WTC11 (cell line): ENCODE measurements at regions not wholly inside any gene's neighbourhood (a gene's known extent, or its start where the extent isn't known, plus 50 kb on each side); places are given as distances from the start of the nearest gene placed in this dataset.

Source experiments
- ATAC-seq: fragments of 200-7000 bp; cut with Tn5 transposase; 2 replicates; pipeline ENCODE4 v1.10.0; 2021; ENCODE audit warnings: mild to moderate bottlenecking, moderate library complexity
- CTCF ChIA-PET: fragments of 300-600 bp; sonication (Branson Sonifier 250); formaldehyde crosslinking; loops from one replicate; lab custom pipeline; 2021; ENCODE audit warnings: antibody characterized with exemption; lab: Charles Lee
- POLR2A ChIA-PET: fragments of 350-600 bp; sonication (Branson Sonifier 250); formaldehyde crosslinking; loops from one replicate; lab custom pipeline; 2021; ENCODE audit warnings: antibody characterized with exemption; lab: Charles Lee
- DNase-seq: peaks from one replicate; pipeline ENCODE4 v3.0.0; 2021; ENCODE audit warnings: low spot score
- H3K27ac Mint-ChIP-seq: 2 replicates; pipeline ENCODE4 v1.8.0; 2021; ENCODE audit warnings: mixed read lengths
- H3K27me3 Mint-ChIP-seq: 2 replicates; pipeline ENCODE4 v1.8.0; 2021; ENCODE audit warnings: low read depth, mild to moderate bottlenecking, moderate library complexity, mixed read lengths
- H3K36me3 Mint-ChIP-seq: 2 replicates; pipeline ENCODE4 v1.8.0; 2021; ENCODE audit warnings: mixed read lengths
- H3K4me1 Mint-ChIP-seq: 2 replicates; pipeline ENCODE4 v1.8.0; 2022; ENCODE audit warnings: mixed read lengths
- H3K4me3 Mint-ChIP-seq: 2 replicates; pipeline ENCODE4 v1.8.0; 2021; ENCODE audit warnings: mild to moderate bottlenecking, moderate library complexity, mixed read lengths
- H3K9me3 Mint-ChIP-seq: 2 replicates; pipeline ENCODE4 v1.8.0; 2021; ENCODE audit warnings: mixed read lengths
- ESRRA ChIP-seq: sonication (generic); formaldehyde crosslinking; IDR thresholded peaks from 2 replicates; pipeline ENCODE4 v1.8.1; 2022; ENCODE audit warnings: mild to moderate bottlenecking, missing genetic modification reagents, borderline replicate concordance
- FOXP4 ChIP-seq: sonication (generic); formaldehyde crosslinking; IDR thresholded peaks from 2 replicates; pipeline ENCODE4 v1.8.0; 2022; ENCODE audit warnings: mild to moderate bottlenecking, missing genetic modification reagents
- JUN ChIP-seq: sonication (generic); formaldehyde crosslinking; IDR thresholded peaks from 2 replicates; pipeline ENCODE4 v1.8.0; 2023; ENCODE audit warnings: mild to moderate bottlenecking, missing genetic modification reagents
- KAT7 ChIP-seq: sonication (generic); formaldehyde crosslinking; IDR thresholded peaks from 2 replicates; pipeline ENCODE4 v1.8.1; 2023; ENCODE audit warnings: missing genetic modification reagents, mild to moderate bottlenecking, borderline replicate concordance
- NFE2L1 ChIP-seq: sonication (generic); formaldehyde crosslinking; IDR thresholded peaks from 2 replicates; pipeline ENCODE4 v1.8.1; 2023; ENCODE audit warnings: missing genetic modification reagents
- PREB ChIP-seq: sonication (generic); formaldehyde crosslinking; IDR thresholded peaks from 2 replicates; pipeline ENCODE4 v1.8.1; 2022; ENCODE audit warnings: mild to moderate bottlenecking, missing genetic modification reagents, moderate library complexity, borderline replicate concordance
- SOX15 ChIP-seq: fragments of 250-450 bp; sonication (Bioruptor Pico); IDR thresholded peaks from 2 replicates; pipeline ENCODE4 v1.9.0; 2021; ENCODE audit warnings: mild to moderate bottlenecking
- TEAD4 ChIP-seq: sonication (generic); formaldehyde crosslinking; IDR thresholded peaks from 2 replicates; pipeline ENCODE4 v1.8.0; 2022; ENCODE audit warnings: mild to moderate bottlenecking, missing genetic modification reagents
- ZBTB43 ChIP-seq: sonication (generic); formaldehyde crosslinking; IDR thresholded peaks from 2 replicates; pipeline ENCODE4 v1.8.1; 2023; ENCODE audit warnings: mild to moderate bottlenecking, missing genetic modification reagents
- ZMAT4 ChIP-seq: fragments of 250-450 bp; sonication (Bioruptor Pico); IDR thresholded peaks from 2 replicates; pipeline ENCODE4 v1.9.0; 2021; ENCODE audit warnings: mild to moderate bottlenecking
- ZNF219 ChIP-seq: sonication (generic); formaldehyde crosslinking; IDR thresholded peaks from 2 replicates; pipeline ENCODE4 v1.8.0; 2023; ENCODE audit warnings: missing genetic modification reagents, mild to moderate bottlenecking, borderline replicate concordance
- TF ChIP-seq, protein P1 (sequence below): sonication (generic); formaldehyde crosslinking; IDR thresholded peaks from 2 replicates; pipeline ENCODE4 v1.8.1; 2023; ENCODE audit warnings: mild to moderate bottlenecking, missing genetic modification reagents, moderate library complexity
- TF ChIP-seq, protein P2 (sequence below): sonication (generic); formaldehyde crosslinking; IDR thresholded peaks from 2 replicates; pipeline ENCODE4 v1.8.0; 2023; ENCODE audit warnings: missing genetic modification reagents, mild to moderate bottlenecking, borderline replicate concordance

DNA sequence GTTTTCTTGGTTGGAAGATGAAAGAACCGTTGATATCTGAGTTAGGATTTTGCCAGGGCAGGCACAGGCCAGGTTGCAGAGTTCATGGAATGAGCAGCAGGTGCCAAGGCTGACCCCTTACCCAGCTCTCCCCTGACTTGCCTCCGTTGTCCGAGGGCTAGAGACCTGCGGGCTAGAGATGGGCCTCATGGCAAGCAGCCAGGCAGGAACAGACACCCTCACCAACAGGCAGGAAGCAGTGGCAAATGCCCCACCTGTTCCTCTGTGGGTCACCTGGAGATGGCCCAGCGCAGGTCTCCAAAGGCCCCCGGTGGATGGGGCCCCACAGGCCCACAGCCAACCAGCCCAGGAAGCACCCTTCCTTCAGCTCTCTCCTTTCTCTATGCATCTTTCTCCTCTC is 186.7 kb upstream of the PMEPA1 start:
- peaks cover 22% of the 10 kb centered on the region for H3K4me1 Mint-ChIP-seq
- no peak overlapping the region for H3K27ac Mint-ChIP-seq
- no peak overlapping the region for H3K4me3 Mint-ChIP-seq
- ChIA-PET CTCF (no interaction called here), POLR2A (no interaction called here)
- TF ChIP-seq ZNF219 (CRISPR knock-in tag): no peak
- TF ChIP-seq, protein P1, sequence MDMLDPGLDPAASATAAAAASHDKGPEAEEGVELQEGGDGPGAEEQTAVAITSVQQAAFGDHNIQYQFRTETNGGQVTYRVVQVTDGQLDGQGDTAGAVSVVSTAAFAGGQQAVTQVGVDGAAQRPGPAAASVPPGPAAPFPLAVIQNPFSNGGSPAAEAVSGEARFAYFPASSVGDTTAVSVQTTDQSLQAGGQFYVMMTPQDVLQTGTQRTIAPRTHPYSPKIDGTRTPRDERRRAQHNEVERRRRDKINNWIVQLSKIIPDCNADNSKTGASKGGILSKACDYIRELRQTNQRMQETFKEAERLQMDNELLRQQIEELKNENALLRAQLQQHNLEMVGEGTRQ (CRISPR knock-in tag): no peak
- no peak for TF ChIP-seq ZBTB43 (CRISPR knock-in tag)
- TF ChIP-seq JUN (CRISPR knock-in tag): no peak
- no peak for TF ChIP-seq NFE2L1 (CRISPR knock-in tag)
- TF ChIP-seq SOX15 (CRISPR knock-in tag): no peak
- no peak for TF ChIP-seq TEAD4 (CRISPR knock-in tag)
- TF ChIP-seq ESRRA: no peak
- TF ChIP-seq ZMAT4: no peak
- no peak for TF ChIP-seq PREB (CRISPR knock-in tag)
- ATAC-seq (no peak), DNase-seq (no peak)
- H3K36me3 Mint-ChIP-seq: no peaks in the 10 kb centered on the region
- H3K27me3 Mint-ChIP-seq: no peaks in the 10 kb centered on the region; the same call in 1 of the 2 replicates
- no peaks in the 10 kb centered on the region for H3K9me3 Mint-ChIP-seq

DNA sequence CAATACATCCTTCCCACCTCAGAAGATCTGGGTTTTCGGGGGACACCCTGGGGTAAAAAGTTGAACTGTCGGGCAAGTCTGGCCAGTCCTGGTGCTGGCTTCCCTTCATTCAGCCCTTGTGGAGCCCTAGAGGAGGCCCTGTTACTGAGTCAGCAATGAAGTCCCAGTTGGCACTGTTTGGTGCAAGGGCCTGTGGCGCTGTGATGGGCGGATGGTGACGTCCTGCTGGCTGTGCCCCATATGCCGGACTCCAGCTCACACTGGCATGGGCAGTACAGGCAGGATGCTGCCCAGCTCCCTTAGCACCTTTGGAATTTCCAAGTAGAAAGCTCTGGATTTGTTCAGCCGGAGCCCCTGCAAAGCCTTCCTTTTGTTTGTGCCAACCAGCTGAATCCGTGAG is 186.2 kb upstream of the PMEPA1 start:
- Mint-ChIP-seq H3K4me1 (peaks cover 22% of the 10 kb centered on the region), H3K36me3 (no peaks in the 10 kb centered on the region), H3K27me3 (no peaks in the 10 kb centered on the region; the same call in 1 of the 2 replicates), H3K4me3 (no peak overlapping the region), H3K9me3 (no peaks in the 10 kb centered on the region), H3K27ac (no peak overlapping the region)
- ChIA-PET CTCF (no interaction called here), POLR2A (no interaction called here)
- TF ChIP-seq, protein P2, sequence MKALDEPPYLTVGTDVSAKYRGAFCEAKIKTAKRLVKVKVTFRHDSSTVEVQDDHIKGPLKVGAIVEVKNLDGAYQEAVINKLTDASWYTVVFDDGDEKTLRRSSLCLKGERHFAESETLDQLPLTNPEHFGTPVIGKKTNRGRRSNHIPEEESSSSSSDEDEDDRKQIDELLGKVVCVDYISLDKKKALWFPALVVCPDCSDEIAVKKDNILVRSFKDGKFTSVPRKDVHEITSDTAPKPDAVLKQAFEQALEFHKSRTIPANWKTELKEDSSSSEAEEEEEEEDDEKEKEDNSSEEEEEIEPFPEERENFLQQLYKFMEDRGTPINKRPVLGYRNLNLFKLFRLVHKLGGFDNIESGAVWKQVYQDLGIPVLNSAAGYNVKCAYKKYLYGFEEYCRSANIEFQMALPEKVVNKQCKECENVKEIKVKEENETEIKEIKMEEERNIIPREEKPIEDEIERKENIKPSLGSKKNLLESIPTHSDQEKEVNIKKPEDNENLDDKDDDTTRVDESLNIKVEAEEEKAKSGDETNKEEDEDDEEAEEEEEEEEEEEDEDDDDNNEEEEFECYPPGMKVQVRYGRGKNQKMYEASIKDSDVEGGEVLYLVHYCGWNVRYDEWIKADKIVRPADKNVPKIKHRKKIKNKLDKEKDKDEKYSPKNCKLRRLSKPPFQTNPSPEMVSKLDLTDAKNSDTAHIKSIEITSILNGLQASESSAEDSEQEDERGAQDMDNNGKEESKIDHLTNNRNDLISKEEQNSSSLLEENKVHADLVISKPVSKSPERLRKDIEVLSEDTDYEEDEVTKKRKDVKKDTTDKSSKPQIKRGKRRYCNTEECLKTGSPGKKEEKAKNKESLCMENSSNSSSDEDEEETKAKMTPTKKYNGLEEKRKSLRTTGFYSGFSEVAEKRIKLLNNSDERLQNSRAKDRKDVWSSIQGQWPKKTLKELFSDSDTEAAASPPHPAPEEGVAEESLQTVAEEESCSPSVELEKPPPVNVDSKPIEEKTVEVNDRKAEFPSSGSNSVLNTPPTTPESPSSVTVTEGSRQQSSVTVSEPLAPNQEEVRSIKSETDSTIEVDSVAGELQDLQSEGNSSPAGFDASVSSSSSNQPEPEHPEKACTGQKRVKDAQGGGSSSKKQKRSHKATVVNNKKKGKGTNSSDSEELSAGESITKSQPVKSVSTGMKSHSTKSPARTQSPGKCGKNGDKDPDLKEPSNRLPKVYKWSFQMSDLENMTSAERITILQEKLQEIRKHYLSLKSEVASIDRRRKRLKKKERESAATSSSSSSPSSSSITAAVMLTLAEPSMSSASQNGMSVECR (CRISPR knock-in tag): no peak
- TF ChIP-seq KAT7 (CRISPR knock-in tag) (no peak), FOXP4 (CRISPR knock-in tag) (no peak)
- no peak for DNase-seq
- no peak for ATAC-seq
